Neural cell (in vitro differentiated cells): ENCODE measurements at regions not wholly inside any gene's neighbourhood (a gene's known extent, or its start where the extent isn't known, plus 50 kb on each side); places are given as distances from the start of the nearest gene placed in this dataset.

Experiments used
- RAD21 ChIP-seq: fragments of 450-650 bp; conservative IDR thresholded peaks from 2 replicates; pipeline ENCODE4 v1.6.1; 2014; ENCODE audit warnings: antibody characterized with exemption, mild to moderate bottlenecking, moderate library complexity
- TF ChIP-seq, protein P1 (sequence below): fragments of 450-650 bp; IDR thresholded peaks from 2 replicates; pipeline ENCODE4 v1.5.1; 2014; ENCODE audit warnings: antibody characterized with exemption, mild to moderate bottlenecking, moderate library complexity; ENCODE audit not compliant: poor library complexity, severe bottlenecking

DNA sequence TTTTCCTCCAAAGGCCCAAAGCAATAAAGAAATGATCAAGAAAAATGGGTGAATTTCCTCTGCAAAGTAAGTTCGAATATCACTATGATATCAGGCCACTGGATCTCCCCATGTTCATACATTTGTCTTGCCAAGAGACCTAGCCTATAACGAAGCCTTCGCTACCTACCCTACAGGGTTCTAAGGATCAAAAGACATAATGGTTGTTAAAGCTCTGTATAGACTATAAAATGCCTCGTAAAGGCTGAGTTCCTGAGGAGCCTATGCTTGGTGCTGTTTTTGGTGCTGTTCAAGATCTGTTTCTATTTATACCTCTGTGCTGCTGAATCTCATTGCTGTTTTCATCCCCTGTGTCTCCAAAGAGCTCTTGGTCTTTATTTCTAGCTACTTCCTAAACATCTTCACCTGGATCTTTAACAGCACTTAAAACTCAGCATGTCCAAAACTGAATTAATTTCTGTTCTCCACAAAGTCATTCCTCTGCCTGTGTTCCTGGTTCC is 254.4 kb upstream of the CHAC2 start:
- TF ChIP-seq, protein P1, sequence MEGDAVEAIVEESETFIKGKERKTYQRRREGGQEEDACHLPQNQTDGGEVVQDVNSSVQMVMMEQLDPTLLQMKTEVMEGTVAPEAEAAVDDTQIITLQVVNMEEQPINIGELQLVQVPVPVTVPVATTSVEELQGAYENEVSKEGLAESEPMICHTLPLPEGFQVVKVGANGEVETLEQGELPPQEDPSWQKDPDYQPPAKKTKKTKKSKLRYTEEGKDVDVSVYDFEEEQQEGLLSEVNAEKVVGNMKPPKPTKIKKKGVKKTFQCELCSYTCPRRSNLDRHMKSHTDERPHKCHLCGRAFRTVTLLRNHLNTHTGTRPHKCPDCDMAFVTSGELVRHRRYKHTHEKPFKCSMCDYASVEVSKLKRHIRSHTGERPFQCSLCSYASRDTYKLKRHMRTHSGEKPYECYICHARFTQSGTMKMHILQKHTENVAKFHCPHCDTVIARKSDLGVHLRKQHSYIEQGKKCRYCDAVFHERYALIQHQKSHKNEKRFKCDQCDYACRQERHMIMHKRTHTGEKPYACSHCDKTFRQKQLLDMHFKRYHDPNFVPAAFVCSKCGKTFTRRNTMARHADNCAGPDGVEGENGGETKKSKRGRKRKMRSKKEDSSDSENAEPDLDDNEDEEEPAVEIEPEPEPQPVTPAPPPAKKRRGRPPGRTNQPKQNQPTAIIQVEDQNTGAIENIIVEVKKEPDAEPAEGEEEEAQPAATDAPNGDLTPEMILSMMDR, result no peak
- TF ChIP-seq RAD21, result no peak
